ENCODE measurements at regions not wholly inside any gene's neighbourhood (a gene's known extent, or its start where the extent isn't known, plus 50 kb on each side); places are given as distances from the start of the nearest gene placed in this dataset.

- DNase-seq (ENCODE audit: extremely low read depth in 1 of 11, low read depth in 9 of 11, low spot score in 4 of 11) = no peak
These were observed 55.1 kb upstream of the CCDC112 start for GRCh38 chr5:115351356-115352195.

GRCh38 chr5:115350894-115351293 is 54.4 kb upstream of the CCDC112 start:
- DNase-seq (ENCODE audit: extremely low read depth in 1 of 11, low read depth in 9 of 11, low spot score in 4 of 11) = no peak

GRCh38 chr5:115349001-115349817 is 52.8 kb upstream of the CCDC112 start:
- DNase-seq (ENCODE audit: extremely low read depth in 1 of 11, low read depth in 9 of 11, low spot score in 4 of 11) = no peak

- no peak for DNase-seq (ENCODE audit: extremely low read depth in 1 of 11, low read depth in 9 of 11, low spot score in 4 of 11)
These were observed 51.7 kb upstream of the CCDC112 start for GRCh38 chr5:115348175-115348574.
